ENCODE measurements at regions not wholly inside any gene's neighbourhood (a gene's known extent, or its start where the extent isn't known, plus 50 kb on each side); places are given as distances from the start of the nearest gene placed in this dataset.

GRCh38 chr5:87754009-87754757, 341.5 kb upstream of the CCNH start:
- 20% methylated on average over 2 of the region's 6 CpGs for WGBS (ENCODE audit: insufficient coverage)
- ATAC-seq (ENCODE audit: low read depth), result no peak

More at GRCh38 chr5:87754009-87754757, 341.5 kb upstream of the CCNH start:
- Histone ChIP-seq H3K36me3 (replicated peaks in 1 of 2; ENCODE audit: control extremely low read depth in 1 of 2, control insufficient read depth in 1 of 2, extremely low read depth in 1 of 2, insufficient read depth in 2 of 2, low read length in 1 of 2) (no peaks in the 10 kb centered on the region), H3K9ac (ENCODE audit: low read length) (no peak overlapping the region), H3K4me2 (replicated peaks; ENCODE audit: low read depth, low read length, poor library complexity, severe bottlenecking) (no peak overlapping the region), H3K27ac (ENCODE audit: low read length in 2 of 2) (no peak overlapping the region), H4K20me1 (ENCODE audit: control insufficient read depth, insufficient read depth, low read length, poor library complexity, severe bottlenecking) (no peaks in the 10 kb centered on the region), H3K9me3 (ENCODE audit: control extremely low read depth in 1 of 3, control insufficient read depth in 2 of 3, insufficient read depth in 1 of 3, low read length in 2 of 3) (no peaks in the 10 kb centered on the region), H3K79me2 (ENCODE audit: control insufficient read depth, insufficient read depth, low read length) (no peaks in the 10 kb centered on the region), H3K4me1 (ENCODE audit: control insufficient read depth in 2 of 2, insufficient read depth in 2 of 2, low read length in 2 of 2) (no peaks in the 10 kb centered on the region), H3K4me3 (ENCODE audit: control extremely low read depth in 1 of 5, extremely low read depth in 1 of 5, insufficient read depth in 1 of 5, low read depth in 2 of 5, low read length in 4 of 5) (no peak overlapping the region), H2AFZ (ENCODE audit: insufficient read depth, low read depth, low read length, poor library complexity, severe bottlenecking) (no peak overlapping the region), H3K27me3 (replicated peaks in 1 of 4; ENCODE audit: control extremely low read depth in 1 of 4, control insufficient read depth in 3 of 4, insufficient read depth in 4 of 4, low read length in 3 of 4) (peaks cover 0 to 3% (median 0%) of the 10 kb centered on the region in 4 experiments)
- no peak for DNase-seq
- Mint-ChIP-seq H3K9me3 (ENCODE audit: insufficient read depth) (no peaks in the 10 kb centered on the region), H3K4me3 (no peak overlapping the region), H3K27me3 (peaks cover 11% of the 10 kb centered on the region), H3K4me1 (no peaks in the 10 kb centered on the region), H3K27ac (no peak overlapping the region)
- ChIA-PET CTCF (no interaction called here), POLR2A (no interaction called here)
- no peak for TF ChIP-seq EZH2 (IDR thresholded peaks at IDR 0.05; ENCODE audit: borderline replicate concordance, insufficient read depth, low read depth, low read length, poor library complexity, severe bottlenecking)
- no peak for TF ChIP-seq CTCF (IDR thresholded peaks at IDR 0.05)
- intact Hi-C loops (cut with micrococcal nuclease), result no loop called here

Measured in B cell (primary cell).